ENCODE measurements at regions not wholly inside any gene's neighbourhood (a gene's known extent, or its start where the extent isn't known, plus 50 kb on each side); places are given as distances from the start of the nearest gene placed in this dataset.

- Histone ChIP-seq H3K36me3 (no peaks in the 10 kb centered on the region), H3K4me3 (no peak overlapping the region), H3K27me3 (no peaks in the 10 kb centered on the region), H3K4me1 (no peaks in the 10 kb centered on the region), H3K9me3 (no peaks in the 10 kb centered on the region), H3K27ac (peak overlapping the region in 1 of 10 donors; percentile 25)
- WGBS, 2 donors: 74 to 82% methylated on average over 4 of the region's 4 CpGs
- intact Hi-C loops (cut with DNase I): no loop called here
- DNase-seq (peak in 1 of 2 donors; percentile 21), ATAC-seq (peak in 7 of 8 donors; percentile 67 to 89 (median 82))
- no peak for TF ChIP-seq CTCF (IDR thresholded peaks at IDR 0.05)
Measured at GRCh38 chr11:94694309-94695060, 73.7 kb upstream of the AMOTL1 start.

- Histone ChIP-seq H3K9me3 (no peaks in the 10 kb centered on the region), H3K4me3 (no peak overlapping the region), H3K27ac (no peak overlapping the region), H3K27me3 (no peaks in the 10 kb centered on the region), H3K36me3 (no peaks in the 10 kb centered on the region), H3K4me1 (no peaks in the 10 kb centered on the region)
- intact Hi-C loops (cut with DNase I): no loop called here
- DNase-seq (no peak), ATAC-seq (no peak)
- TF ChIP-seq CTCF (IDR thresholded peaks at IDR 0.05): no peak
Measured at GRCh38 chr11:94697156-94697555, 71.0 kb upstream of the AMOTL1 start.

GRCh38 chr11:94700622-94701021, 67.5 kb upstream of the AMOTL1 start:
- Histone ChIP-seq H3K27ac (no peak overlapping the region), H3K4me3 (no peak overlapping the region), H3K9me3 (no peaks in the 10 kb centered on the region), H3K36me3 (no peaks in the 10 kb centered on the region), H3K4me1 (peaks cover 0 to 7% (median 0%) of the 10 kb centered on the region in 9 donors), H3K27me3 (no peaks in the 10 kb centered on the region)
- intact Hi-C loops (cut with DNase I): no loop called here
- WGBS, 2 donors: 81 to 85% methylated on average over 1 of the region's 1 CpG
- no peak for TF ChIP-seq CTCF (IDR thresholded peaks at IDR 0.05)
- no peak for ATAC-seq
- DNase-seq: no peak

- no peaks in the 10 kb centered on the region for H3K27me3 ChIP-seq
- WGBS, 2 donors: 95 to 100% methylated on average over 1 of the region's 1 CpG
- no peaks in the 10 kb centered on the region for H3K36me3 ChIP-seq
- ATAC-seq: no peak
- TF ChIP-seq CTCF (IDR thresholded peaks at IDR 0.05): no peak
- no peaks in the 10 kb centered on the region for H3K9me3 ChIP-seq
- no peak for DNase-seq
- peaks cover 0 to 11% (median 0%) of the 10 kb centered on the region in 9 donors for H3K4me1 ChIP-seq
- H3K4me3 ChIP-seq: no peak overlapping the region
- intact Hi-C loops (cut with DNase I): no loop called here
- no peak overlapping the region for H3K27ac ChIP-seq
Measured at GRCh38 chr11:94702481-94702880, 65.7 kb upstream of the AMOTL1 start.
